GM19397 (cell line): ENCODE measurements at regions not wholly inside any gene's neighbourhood (a gene's known extent, or its start where the extent isn't known, plus 50 kb on each side); places are given as distances from the start of the nearest gene placed in this dataset.
A peak's percentile ranks its signal among the peaks of the same experiment; 100 is the strongest.

Experiments
- ATAC-seq: cut with Tn5 transposase; IDR thresholded peaks from one replicate; pipeline ENCODE4 v1.9.1; 2021; ENCODE audit warnings: mild to moderate bottlenecking, moderate library complexity; ENCODE audit not compliant: unreplicated experiment

DNA sequence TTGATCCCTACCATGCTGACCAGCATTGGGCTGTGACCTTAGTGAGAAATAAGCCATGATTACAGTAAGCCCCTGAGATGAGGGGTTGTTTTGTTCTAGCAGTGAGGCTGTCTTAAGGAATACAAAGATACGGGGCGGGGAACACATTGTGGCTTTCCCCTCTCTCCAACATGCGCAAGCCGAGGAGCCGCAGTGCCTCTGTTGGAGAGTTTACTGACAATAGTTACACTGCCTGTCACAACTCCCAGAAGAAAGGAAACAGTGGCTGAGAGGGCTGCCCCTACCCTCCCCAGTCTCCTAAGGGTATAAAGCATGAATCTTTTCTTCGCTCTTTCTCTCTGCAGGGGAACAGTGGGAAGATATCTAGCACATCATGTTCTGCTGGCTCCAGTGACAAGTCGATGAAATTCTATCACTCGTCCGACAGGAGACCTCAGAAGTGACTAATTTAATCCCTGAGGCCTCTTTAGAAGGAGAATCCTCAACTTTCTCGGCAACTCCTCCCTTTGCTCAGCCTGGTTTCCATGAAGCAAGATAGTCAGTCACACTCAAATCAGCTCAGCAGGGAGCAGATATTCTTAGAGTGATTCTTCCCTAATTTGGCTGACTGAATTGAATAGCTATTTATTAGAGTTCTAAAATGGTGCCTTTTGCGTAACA is 409.0 kb upstream of the PROK2 start:
- ATAC-seq = no peak

DNA sequence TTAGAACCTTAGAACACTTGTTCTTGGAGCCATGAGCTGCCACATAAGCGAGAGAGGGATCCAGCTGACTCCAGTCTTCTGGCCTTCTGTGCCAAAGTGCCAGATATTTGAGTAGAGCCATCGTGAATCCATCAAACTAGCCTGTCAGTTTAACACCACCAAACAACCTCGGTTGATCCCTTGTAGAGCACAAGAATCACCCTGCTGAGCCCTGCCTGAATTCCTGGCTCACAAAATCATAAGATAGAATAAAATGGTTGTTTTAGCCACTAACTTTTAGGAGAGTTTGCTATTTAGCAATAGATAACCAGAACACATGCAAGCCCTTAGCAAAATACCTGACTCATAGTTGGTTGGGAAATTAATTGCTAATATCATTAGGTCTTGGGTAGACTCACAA is 407.6 kb upstream of the PROK2 start:
- no peak for ATAC-seq

DNA sequence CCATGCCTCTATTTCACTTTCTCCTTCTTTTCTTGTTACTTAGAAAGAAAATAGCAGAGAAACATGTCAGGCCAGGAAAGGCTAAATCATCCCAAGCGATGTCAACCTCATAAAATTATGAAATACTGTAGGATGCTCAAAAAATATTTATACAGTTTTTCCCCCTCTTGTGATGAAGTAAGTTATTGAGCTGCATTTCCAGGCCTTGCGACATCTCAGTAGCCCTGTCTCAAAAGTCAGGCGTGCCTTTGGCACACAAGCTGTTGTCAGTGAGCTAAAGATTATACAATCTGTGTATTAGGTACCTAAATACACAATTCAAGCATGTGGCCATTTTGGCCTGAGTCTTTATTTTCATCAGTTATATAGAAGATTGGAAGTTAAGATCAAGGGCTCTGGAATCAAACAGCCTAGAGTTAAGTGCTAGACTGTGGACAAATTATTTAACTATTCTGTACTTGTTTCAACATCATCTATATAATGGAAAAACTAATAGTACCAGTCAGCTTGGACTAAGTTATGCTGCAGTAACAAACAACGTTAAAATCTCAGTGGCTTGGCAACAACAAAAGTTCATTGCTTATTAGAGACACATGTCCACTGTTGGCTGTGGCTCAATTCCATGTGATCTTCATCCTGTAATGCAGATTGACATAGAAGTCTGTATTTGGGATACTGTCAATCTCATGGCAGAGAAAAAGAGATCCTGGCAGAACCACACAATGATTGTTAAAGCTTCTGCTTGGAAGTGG is 406.4 kb upstream of the PROK2 start:
- ATAC-seq = no peak

DNA sequence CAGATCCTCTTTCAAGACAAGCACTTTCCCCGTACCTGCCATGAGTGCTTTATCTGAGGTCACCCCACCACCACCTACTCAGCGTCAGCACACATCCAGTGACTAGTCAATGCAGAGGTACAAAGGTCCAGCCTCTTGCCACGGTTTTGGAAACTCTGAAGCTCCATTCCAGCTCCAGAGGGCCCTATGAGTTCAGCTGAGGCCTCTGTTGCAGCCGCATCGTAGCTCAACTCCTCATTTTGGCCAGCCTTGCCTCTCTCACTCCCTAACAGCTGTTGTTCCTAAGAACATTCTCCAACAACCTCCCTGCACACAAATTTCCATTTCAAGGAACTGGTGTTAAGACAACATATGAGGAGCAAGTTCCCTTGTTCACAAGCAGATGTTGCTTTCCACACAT is 405.1 kb upstream of the PROK2 start:
- ATAC-seq = no peak

DNA sequence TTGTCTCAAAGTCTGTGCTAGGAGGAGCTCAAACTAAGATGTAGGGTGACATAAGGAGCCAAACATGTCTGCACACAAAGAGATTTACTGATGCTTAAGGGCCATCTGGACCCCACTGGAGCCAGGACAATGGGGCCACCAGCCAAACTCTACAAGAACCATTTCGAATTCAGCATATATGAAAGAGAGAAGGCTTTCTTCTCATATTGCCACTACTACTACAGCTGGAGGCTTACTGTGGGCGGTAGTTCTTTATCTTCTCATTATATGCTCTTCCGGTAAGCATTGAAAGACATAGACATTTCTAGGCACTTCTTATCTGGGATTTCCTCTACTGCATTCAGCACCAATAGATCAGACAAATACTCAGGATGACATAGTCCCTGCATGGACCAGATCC is 404.4 kb upstream of the PROK2 start:
- no peak for ATAC-seq

DNA sequence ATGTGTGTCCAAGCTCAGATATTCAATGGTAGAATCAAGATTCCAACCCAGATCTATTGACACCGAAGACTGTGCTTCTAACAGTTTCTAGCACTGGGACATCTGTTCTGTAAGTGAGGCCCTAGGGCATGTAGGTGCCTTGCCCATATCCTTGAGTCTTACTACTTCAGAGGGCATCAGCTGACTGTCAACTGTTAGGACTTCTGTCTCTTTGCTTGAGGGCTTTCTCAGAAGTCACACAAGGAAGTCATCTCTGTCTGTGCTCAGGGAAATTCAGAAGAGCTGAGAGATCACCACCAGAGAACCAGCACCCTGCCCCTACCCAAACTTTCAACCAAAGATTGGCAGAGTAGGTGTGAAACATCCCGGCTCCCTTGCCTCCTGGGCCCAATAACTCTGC is 403.6 kb upstream of the PROK2 start:
- no peak for ATAC-seq

DNA sequence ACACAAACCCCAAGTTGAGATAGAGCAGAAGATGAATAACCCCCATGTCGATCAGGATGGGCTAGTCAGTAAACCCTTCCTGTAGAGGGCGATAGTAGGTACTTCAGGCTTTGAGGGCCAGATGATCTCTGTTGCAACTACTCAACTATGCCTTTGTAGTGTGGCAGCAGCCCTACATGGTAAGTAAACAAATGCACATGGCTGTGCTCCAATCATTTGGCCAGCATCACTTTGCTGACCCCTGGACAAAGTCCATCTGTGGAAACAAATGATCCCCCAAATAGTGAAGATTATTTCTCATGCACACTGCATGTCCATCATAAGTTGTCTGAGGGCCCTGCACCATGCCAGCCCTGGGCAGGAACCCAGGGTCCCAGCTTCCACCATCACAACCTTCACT is 402.2 kb upstream of the PROK2 start:
- no peak for ATAC-seq

DNA sequence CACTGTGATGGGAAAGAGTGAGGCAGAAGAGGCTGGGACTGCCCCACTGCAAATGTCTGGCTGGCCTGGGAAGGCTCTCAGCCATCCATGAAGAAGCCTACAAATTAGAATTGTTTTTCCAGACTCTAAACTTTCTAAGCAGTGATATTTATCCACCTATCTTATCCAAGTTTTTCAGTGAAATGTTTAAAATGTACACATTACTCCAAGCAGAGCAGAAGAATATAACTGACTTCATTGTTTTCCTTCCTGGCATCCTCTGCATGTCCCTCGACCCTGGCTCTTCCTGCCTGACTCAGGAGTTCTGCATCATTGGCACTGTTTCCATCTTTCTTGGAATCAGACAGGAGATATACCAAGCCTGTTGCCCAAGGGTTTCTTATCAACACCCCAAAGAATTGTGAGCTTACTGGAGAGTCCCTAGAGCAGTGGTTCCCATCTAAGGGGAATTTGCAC is 401.5 kb upstream of the PROK2 start:
- no peak for ATAC-seq

DNA sequence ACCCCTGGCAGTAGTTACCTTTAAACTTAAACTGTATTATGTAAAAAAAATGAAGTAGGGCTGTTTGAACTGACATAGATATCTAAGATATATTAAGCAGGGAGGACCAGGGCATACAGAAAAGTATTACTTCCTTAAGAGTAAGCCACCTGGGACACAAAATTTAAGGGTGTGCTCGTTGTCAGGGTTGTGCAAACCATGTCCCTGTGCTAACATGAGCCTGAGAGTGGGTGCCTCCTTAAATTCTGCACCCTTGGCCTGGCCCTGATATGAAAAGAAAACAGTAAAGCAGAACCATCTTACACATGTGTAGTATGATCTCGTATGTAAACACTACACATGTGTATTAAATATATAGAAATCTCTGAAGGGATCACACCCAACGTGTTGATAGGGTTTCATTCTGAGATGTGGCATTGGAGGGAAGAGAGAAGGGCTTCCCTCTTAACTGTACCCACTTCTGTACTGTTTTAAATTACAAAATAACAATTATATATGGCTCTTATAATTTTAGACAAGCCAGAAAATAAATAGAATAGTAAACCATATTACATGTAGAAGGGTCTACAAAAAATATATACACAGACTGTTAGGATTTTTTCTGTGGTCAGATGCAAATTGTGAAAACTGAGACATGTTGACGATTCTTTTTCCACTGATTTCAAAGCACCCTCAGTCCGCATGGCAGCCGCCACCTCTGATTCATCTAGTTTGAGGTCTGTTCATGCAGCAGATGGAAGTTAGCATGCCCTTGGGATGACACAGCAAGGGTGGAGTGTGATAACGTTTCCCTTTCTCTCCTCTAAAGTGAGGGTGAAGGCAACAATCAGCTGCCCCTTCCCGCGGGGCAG is 400.8 kb upstream of the PROK2 start:
- no peak for ATAC-seq

DNA sequence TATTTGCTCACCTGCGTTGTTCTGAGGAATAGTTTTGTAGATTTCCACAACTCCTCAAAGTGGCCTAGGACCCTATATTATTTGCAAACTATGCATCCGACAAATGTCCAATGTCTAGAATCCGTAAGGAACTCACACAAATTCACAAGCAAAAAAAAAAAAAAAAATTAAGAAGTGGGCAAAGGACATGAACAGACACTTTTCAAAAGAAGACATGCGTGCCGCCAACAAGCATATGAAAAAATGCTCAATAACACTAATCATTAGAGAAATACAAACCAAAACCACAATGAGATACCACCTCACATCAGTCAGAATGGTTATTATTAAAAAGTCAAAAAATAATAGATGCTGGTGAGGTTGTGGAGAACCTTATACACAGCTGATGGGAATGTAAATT is 398.5 kb upstream of the PROK2 start:
- no peak for ATAC-seq

DNA sequence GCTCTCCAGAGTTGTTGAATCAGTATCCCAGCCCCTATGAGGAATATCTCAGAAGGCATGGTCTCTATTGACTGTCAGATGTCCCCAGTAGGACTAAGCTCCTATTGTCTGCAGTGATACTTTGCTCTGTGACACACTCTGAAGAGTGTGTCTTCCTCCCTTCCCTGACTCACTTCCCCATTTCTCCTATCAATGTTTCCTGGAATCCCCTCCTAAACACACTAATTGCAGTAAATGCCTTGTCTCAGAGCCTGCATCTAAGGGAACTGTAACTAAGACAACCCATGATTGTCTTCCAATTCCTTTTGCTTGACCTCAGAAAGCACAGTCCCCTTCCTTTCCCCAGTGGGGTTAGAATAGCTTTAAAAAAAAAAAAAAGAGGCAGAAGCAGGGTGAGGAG is 397.3 kb upstream of the PROK2 start:
- no peak for ATAC-seq

DNA sequence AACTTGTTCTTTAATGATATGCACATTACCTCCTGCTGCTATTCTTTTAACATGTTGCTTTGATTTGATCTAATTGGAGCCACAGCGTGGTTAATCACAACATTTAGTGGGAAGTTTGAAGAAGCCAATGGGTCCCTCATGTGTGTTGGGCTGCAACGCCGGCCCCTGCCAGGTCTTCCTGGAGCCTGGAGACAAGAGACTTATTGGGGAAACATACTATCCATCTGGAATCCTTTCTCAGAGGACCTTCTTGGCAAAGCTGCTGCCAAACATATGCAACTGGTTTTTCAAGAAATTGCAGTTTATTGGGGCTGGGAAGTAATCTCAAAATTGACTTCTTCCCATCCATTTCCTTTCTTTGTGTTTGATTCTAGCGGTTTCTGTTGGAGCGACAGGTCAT is 396.3 kb upstream of the PROK2 start:
- no peak for ATAC-seq

DNA sequence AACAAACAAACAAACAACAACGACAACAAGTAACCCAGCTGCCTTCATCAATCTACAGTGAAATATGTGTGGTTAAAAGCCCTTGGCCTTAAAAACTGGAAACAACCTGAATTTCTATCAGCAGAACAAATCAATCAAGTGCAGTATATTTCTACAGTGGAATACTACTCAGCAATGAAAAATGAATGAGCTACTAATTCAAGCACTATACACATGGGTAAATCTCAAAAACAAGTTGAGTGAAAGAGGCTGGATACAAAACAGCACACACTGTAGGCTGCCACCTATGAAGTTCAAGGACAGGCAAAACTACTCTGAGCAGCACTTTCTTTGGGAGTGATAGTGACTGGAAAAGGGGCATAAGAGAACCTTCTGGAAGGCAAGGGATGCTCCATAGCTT is 395.5 kb upstream of the PROK2 start:
- no peak for ATAC-seq

DNA sequence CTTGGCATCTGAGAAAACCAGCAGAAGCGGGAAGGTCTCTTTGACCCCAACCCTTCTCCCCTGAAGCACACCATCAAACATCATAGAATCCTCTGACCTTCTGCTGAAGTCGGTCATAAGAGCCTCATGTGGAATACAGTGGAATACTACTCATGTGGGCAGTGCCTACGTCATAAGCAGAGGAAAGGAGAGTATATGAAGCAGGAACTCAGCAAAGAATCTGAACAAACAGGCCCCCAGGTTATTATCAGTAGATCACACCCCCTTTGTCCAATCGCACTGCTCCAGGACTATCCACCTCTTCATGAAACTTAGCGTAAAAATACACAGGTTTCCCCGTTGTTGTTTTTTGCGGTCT is 394.1 kb upstream of the PROK2 start:
- no peak for ATAC-seq

DNA sequence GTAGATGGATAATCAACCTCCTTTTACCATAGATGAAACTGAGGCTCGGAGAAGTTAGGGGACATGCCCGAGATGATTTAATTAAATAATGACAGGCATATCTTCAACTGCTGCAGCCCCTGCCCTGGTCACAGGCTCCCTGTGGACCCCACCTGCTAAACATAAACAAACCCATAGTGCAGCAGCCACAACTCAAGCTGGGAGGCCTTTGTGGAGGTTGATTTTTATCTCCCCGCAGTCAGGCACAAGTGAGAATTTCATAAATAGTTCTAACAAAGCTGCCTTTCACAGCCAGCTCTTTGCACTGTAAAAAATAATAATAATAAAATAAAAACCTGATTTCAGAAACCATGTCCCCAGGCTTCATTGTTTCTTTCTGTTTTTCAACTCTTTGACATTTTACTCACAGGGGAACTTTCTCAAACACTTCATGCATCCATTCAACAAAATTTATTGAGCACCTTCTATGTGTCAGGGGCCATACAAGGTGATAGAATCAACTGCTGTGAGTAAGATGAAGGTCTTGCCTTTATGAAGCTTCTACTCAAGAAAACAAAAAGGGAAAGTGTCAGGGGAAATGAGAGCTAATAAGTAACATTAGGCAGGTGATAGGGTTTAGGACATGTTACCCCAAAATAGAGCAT is 393.6 kb upstream of the PROK2 start:
- no peak for ATAC-seq

DNA sequence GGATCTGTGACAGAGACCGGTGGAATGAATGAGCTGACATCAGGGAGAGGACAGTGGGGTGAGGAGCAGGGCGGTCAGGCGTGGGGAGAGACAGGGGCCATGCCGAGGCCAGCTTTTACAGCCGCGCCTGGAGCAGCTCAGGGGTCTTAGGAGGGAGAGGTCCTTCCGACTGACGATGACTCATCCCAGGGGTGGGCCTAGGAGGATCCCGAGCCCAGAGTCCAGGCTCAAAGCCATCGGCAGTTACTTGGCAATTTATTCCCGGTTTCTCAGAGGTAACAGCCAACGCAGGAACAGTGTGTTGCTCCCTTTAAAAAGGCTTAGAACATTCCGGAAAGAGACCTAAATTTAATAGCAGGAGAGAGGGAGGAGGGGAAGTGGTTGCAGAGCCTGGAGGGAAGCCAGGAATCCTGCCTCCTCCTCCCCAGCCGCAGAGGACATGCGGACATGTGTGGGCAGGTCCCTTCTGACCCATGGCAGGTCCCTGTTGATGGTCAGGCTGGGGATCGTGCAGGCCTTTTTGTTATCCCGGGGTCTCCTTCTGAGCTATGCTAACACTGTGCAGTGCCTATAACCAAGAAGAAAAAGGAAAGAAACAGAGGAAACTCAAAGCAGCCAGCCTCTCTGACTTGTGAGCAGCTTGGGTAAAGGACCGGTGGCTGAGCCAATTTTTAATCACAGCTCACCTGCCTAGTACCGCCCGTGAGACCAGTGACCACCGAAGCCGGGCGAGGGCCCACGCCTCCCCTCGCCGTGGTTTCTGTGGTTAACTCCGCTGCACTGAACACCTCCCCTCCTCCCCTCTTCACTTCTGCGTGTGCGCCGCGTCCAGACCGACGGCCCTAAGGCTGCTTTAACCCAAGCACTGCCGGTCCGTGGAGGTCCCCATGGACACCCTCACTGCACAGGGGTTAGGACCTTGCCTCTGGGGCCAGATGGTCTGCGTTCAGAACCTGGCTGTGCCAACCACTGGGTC is 392.4 kb upstream of the PROK2 start:
- ATAC-seq = peak; percentile 41

DNA sequence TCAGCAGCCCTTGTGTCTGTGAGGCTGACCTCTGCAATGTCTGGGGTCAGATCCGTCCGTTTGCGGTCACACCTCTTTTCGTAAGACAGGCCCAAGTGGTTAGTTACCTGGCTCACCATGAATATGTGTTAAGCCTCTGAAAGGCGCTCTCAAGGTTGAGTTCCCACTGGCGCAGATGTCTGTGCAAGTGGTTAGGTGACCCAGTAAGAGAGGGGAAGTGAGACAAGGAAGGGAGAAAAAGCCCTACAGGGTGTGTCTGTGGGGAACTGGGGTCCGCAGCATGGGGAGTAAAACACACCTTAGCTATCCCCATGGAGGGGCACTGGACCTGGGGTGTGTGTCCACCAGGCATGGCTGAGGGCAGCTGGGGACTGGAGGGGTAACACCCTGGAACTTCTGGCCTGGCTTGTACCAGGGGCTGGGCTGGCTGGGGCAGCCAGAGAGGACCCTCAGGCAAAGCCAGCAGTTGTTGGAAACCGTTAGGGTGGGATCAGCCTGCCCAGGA is 391.6 kb upstream of the PROK2 start:
- ATAC-seq = peak; percentile 92

DNA sequence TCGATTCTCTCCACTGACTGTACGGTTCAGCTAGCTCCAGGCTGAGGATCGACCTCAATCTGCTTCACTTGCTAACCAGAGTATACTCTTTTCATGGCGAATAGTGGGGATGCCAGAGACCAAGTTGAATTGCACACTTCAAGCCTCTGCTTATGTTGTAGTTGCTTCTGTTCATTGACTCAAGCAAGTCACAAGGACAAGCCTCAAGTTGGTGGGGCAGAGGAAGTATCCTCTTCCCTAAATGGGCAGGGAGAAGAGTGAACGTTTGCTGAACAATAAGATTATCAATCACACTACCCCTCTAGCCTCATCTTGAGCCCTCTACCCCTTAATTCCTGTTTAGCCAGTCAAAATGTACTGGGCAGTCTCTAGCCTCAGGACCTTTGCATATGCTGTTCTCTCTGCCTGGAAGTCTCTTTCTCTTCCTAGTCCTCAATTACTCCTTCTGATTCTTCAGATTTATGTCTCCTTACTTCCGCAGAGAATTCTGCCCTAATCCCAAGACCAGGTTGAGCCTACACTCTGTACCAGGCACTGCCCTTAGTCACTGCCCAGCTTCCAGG is 390.4 kb upstream of the PROK2 start:
- ATAC-seq = no peak

DNA sequence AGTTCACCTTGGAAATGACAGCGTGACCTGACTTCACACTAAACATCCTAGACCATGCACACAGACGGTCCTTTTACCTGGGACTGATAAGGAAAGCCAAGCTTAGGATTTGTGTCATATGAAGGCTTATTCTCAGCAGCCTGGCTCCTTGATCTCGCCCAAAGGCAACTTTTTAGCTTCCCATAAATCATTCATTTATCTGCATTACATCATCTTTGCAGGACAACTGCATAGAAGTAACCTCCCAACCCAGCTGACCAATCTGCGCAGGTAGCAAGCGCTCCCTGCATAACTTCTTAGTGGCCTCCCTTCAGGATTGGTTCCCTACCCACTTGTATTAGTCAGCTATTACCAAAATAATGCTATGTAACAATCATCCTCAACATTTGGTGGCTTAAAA is 389.9 kb upstream of the PROK2 start:
- ATAC-seq = no peak

DNA sequence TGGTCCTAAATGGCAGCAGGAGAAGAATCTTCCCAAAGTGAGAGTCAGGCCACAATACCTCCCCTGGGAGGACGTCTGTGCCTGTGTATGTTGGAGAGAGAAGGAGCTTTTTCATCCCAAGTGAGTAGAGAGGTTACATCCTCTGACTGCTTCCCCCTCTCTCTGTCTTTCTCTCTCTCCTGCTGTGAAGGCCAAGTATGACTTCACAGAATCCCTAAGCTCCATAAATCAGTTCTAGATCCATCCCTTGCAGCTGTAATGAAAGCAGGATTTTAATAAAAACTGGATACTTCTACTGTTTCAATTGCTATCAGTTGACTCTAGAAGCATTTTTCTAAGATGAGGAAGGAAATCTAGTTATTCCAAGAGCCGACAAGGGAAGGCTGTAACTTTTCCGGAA is 389.1 kb upstream of the PROK2 start:
- ATAC-seq = no peak
